Heart right ventricle (tissue), 16 donors: ENCODE measurements at regions not wholly inside any gene's neighbourhood (a gene's known extent, or its start where the extent isn't known, plus 50 kb on each side); places are given as distances from the start of the nearest gene placed in this dataset.

Experiments used
- ATAC-seq, 8 donors: fragments of 200-7000 bp; cut with Tn5 transposase; one replicate each; pipeline ENCODE4 v1.9.1; 2020; ENCODE audit warnings: mild to moderate bottlenecking in 8 of 8, moderate library complexity in 8 of 8, moderate number of reproducible peaks in 1 of 8
- DNase-seq, 2 donors: peaks; one replicate each; pipeline ENCODE4 v3.0.0-alpha.2; 2020
- H3K27ac ChIP-seq, 10 donors: fragments of 200-600 bp; sonication (generic) in 2 of 10; one replicate each; pipeline versions ENCODE4 v1.5.0 to v1.8.0; 2020 to 2022; ENCODE audit warnings: mild to moderate bottlenecking in 3 of 10
- H3K27me3 ChIP-seq, 7 donors: fragments of 200-600 bp; one replicate each; pipeline ENCODE4 v1.8.0; 2021 to 2022; ENCODE audit warnings: mild to moderate bottlenecking in 2 of 7
- H3K36me3 ChIP-seq, 9 donors: fragments of 200-600 bp; sonication (generic) in 1 of 9; one replicate each; pipeline versions ENCODE4 v1.5.0 to v1.8.0; 2020 to 2022; ENCODE audit warnings: mild to moderate bottlenecking in 2 of 9
- H3K4me1 ChIP-seq, 9 donors: fragments of 200-600 bp; sonication (generic) in 1 of 9; one replicate each; pipeline versions ENCODE4 v1.5.0 to v1.8.0; 2020 to 2022; ENCODE audit warnings: mild to moderate bottlenecking in 4 of 9
- H3K4me3 ChIP-seq, 10 donors: fragments of 200-600 bp; sonication (generic) in 2 of 10; one replicate each; pipeline versions ENCODE4 v1.5.0 to v1.8.0; 2020 to 2022; ENCODE audit warnings: mild to moderate bottlenecking in 7 of 10, moderate library complexity in 2 of 10
- H3K9me3 ChIP-seq, 11 donors: fragments of 200-600 bp in 10 of 11; sonication (generic) in 2 of 11; one replicate each; pipeline versions ENCODE4 v1.5.0 to v1.8.0; 2013 to 2022; ENCODE audit warnings: mild to moderate bottlenecking in 2 of 11, control low read depth in 1 of 11, moderate library complexity in 1 of 11
- WGBS, 2 donors: extraction: QIAGEN DNeasy Blood & Tissue Kit; methylation state at CpG; one replicate each; pipeline ENCODE4 v1.1.7; 2013; ENCODE audit warnings: inconsistent platforms in 1 of 2; 5-methylcytosine and 5-hydroxymethylcytosine counted together
- intact Hi-C, 10 donors: fragments of 100-400 bp; cut with DNase I; formaldehyde crosslinking; loops; one replicate each; pipeline versions ENCODE4 v1.11.1 to v1.14.2; 2022
- TF ChIP-seq, protein P1 (sequence below), 9 donors: fragments of 200-600 bp; sonication (generic) in 2 of 9; IDR thresholded peaks; one replicate each; pipeline versions ENCODE4 v1.5.0 to v1.8.0; 2021 to 2022; ENCODE audit warnings: antibody characterized with exemption in 9 of 9, mild to moderate bottlenecking in 5 of 9, moderate library complexity in 1 of 9
- donor health status: Arrhythmogenic right ventricular cardiomyopathy.
- donor health status: ischemic (EF 13 %, LVEDD 7.1; RV severe dilation, severe dysfunction).
- donor health status: healthy with polysubstance abuse.
- donor health status: DM: no; HTN: yes; CAD: no.
- donor health status: DM: no; HTN: no; CAD: no.
- donor health status: ischemic (EF 25% LVEDD 6.9; RV normal size, moderate dysfunction).
- donor health status: ischemic (EF 25% LVEDD 5.7; RV mildly dilated, moderate dysfunction).
- donor health status: healthy.
- donor health status: DM: yes; HTN: yes; CAD: no.
- donor health status: Ischemic cardiomyopathy.
- donor health status: ischemic (EF 35%, LVEDD 5.7; RV mildly dilated, moderate dysfunction).
- donor health status: nonischemic (EF 11% LVEDD 7.7; RV severe dilation, severe dysfunction).
- donor health status: DM: yes; HTN: yes; CAD: no.
- donor health status: PGD.
- donor health status: ischemic (EF 29% LVEDD 5.4; RV normal size, mild dysfunction).
- donor health status: nonischemic (EF 23%, LVEDD 6.1; RV moderate dilation, normal function).

DNA sequence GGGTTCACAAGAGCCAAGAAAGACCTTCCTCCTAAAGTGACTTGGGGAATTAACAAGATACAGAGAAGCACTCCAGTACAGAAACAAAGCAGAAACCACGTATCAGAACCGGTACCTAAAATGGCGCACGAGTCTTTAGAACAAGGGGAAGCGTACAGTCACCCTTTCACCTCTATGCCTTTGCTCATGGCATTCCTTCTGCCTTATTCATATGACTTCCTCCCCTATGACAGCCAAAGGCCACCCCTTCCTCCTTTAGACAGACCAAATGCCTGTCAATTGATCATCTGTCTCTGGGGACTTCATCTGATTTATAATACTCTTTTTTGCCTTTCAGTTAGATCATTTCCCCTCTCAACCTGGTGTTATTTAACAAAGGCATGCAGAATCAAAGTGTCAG is 89.5 kb upstream of the OSBPL8 start:
- no peaks in the 10 kb centered on the region for H3K4me1 ChIP-seq
- no peak for DNase-seq
- TF ChIP-seq, protein P1, sequence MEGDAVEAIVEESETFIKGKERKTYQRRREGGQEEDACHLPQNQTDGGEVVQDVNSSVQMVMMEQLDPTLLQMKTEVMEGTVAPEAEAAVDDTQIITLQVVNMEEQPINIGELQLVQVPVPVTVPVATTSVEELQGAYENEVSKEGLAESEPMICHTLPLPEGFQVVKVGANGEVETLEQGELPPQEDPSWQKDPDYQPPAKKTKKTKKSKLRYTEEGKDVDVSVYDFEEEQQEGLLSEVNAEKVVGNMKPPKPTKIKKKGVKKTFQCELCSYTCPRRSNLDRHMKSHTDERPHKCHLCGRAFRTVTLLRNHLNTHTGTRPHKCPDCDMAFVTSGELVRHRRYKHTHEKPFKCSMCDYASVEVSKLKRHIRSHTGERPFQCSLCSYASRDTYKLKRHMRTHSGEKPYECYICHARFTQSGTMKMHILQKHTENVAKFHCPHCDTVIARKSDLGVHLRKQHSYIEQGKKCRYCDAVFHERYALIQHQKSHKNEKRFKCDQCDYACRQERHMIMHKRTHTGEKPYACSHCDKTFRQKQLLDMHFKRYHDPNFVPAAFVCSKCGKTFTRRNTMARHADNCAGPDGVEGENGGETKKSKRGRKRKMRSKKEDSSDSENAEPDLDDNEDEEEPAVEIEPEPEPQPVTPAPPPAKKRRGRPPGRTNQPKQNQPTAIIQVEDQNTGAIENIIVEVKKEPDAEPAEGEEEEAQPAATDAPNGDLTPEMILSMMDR (IDR thresholded peaks at IDR 0.05): no peak

DNA sequence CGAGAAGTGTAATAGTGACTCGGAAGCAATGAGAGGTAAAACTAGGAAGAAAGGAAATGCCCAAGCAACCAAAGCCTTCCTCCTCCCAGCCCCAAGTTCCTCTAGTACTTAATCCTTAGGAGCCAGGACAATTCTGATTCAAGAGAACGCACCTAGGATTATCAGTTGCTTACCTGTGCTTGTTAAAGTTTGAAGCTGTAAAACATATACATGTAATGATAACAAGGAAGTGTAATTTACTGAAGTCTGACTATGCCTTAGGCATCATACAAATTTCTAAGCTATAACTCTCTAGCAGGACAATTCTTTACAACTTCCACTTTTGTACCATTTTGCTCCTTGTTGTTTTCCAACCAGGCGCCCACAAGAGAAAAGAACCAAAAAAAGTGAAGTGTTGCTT is 92.8 kb upstream of the OSBPL8 start:
- Histone ChIP-seq H3K9me3 (peaks cover 0 to 2% (median 0%) of the 10 kb centered on the region in 11 donors), H3K27ac (no peak overlapping the region), H3K27me3 (no peaks in the 10 kb centered on the region), H3K36me3 (no peaks in the 10 kb centered on the region), H3K4me3 (no peak overlapping the region), H3K4me1 (no peaks in the 10 kb centered on the region)
- no peak for ATAC-seq
- TF ChIP-seq, protein P1 (IDR thresholded peaks at IDR 0.05): no peak
- no peak for DNase-seq
- intact Hi-C loops: no loop called here
- 91% methylated on average over 4 of the region's 4 CpGs for WGBS, 2 donors

More for the DNA sequence above, 89.5 kb upstream of the OSBPL8 start:
- Histone ChIP-seq H3K36me3 (no peaks in the 10 kb centered on the region), H3K4me3 (no peak overlapping the region), H3K27ac (no peak overlapping the region), H3K9me3 (no peaks in the 10 kb centered on the region), H3K27me3 (no peaks in the 10 kb centered on the region)
- WGBS, 2 donors: 97% methylated on average over 5 of the region's 5 CpGs
- ATAC-seq: no peak
- intact Hi-C loops: no loop called here

DNA sequence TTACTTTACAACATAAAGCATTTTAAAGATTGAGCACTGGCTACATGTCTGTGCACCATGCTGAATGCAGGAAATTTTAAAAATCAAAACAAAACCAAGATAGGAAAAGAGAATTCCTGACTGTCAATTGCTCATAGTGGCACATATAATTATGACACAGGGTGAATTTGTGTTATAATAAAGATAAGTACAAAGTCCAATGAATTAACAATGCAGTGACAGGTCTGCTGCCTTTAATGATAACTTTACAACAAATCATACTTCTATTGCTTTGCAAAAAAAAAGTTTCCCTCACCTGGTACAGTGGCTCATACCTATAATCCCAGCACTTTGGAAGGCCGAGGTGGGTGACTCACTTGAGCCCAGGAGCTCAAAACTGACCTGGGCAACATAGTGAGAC is 93.8 kb upstream of the OSBPL8 start:
- no peak overlapping the region for H3K27ac ChIP-seq
- peaks cover 0 to 10% (median 0%) of the 10 kb centered on the region in 11 donors for H3K9me3 ChIP-seq
- H3K27me3 ChIP-seq: no peaks in the 10 kb centered on the region
- intact Hi-C loops: no loop called here
- 91 to 100% methylated on average over 1 of the region's 1 CpG for WGBS, 2 donors
- no peaks in the 10 kb centered on the region for H3K4me1 ChIP-seq
- TF ChIP-seq, protein P1 (IDR thresholded peaks at IDR 0.05): no peak
- DNase-seq (no peak), ATAC-seq (no peak)
- H3K4me3 ChIP-seq: no peak overlapping the region
- no peaks in the 10 kb centered on the region for H3K36me3 ChIP-seq

DNA sequence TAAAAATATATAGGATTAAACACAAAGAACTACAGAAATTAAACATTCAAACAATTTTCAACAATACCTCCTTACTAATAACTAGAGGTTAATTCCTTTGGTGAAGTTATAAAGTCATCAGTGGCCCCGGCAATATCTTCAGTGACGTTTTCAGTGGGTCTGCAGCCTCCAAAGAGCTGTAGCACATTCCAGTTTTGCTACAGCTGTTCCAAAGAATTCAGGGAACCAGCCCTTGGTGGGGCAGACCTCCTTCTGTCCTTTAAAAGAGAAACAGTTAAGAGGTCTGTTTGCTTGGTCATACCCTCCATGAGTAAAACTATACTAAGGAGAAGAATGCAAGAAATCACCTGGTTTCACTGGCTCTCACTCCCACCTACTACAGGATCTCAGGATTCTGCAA is 99.2 kb upstream of the ZDHHC17 start:
- 71 to 81% methylated on average over 2 of the region's 2 CpGs for WGBS, 2 donors
- intact Hi-C loops: loop anchor here in 1 of 10 donors (5.0 kb wide), 1 partner anchor 32 kb away; no protein-coding TSS in a partner anchor
- ATAC-seq: no peak

More for the DNA sequence above, 99.2 kb upstream of the ZDHHC17 start:
- H3K4me1 ChIP-seq: peaks cover 0 to 16% (median 0%) of the 10 kb centered on the region in 9 donors
- no peak overlapping the region for H3K4me3 ChIP-seq
- no peaks in the 10 kb centered on the region for H3K36me3 ChIP-seq
- TF ChIP-seq, protein P1 (IDR thresholded peaks at IDR 0.05): no peak
- no peaks in the 10 kb centered on the region for H3K27me3 ChIP-seq
- H3K9me3 ChIP-seq: peaks cover 0 to 10% (median 0%) of the 10 kb centered on the region in 11 donors
- DNase-seq: no peak
- peak overlapping the region in 7 of 10 donors; percentile 34 to 72 (median 55) for H3K27ac ChIP-seq
